Transverse colon (tissue), 4 donors: ENCODE measurements at regions not wholly inside any gene's neighbourhood (a gene's known extent, or its start where the extent isn't known, plus 50 kb on each side); places are given as distances from the start of the nearest gene placed in this dataset.

ENCODE experiments used
- DNase-seq: peaks from one replicate; pipeline ENCODE4 v3.0.0-alpha.2; 2019
- H3K27ac ChIP-seq, 4 donors: fragments of 200-600 bp; sonication (generic); 2 replicates each; pipeline ENCODE4 v1.5.1; 2016 to 2018; ENCODE audit warnings: inconsistent platforms in 4 of 4
- H3K27me3 ChIP-seq: fragments of 200-600 bp; sonication (generic); 2 replicates; pipeline ENCODE4 v1.5.1; 2017; ENCODE audit warnings: inconsistent platforms
- H3K36me3 ChIP-seq, 4 donors: fragments of 200-600 bp; sonication (generic); 2 replicates each; pipeline ENCODE4 v1.5.1; 2017 to 2019; ENCODE audit warnings: inconsistent platforms in 4 of 4
- H3K4me1 ChIP-seq, 4 donors: fragments of 200-600 bp; sonication (generic); 2 replicates each; pipeline ENCODE4 v1.5.1; 2017 to 2020; ENCODE audit warnings: inconsistent platforms in 4 of 4
- H3K4me3 ChIP-seq, 4 donors: fragments of 200-600 bp; sonication (generic); 1 replicate in 1 of 4; 2 replicates in 3 of 4; pipeline versions ENCODE4 v1.5.1 to v1.6.1; 2017 to 2019; ENCODE audit warnings: inconsistent platforms in 4 of 4
- H3K9me3 ChIP-seq, 2 donors: fragments of 200-600 bp; sonication (generic); 2 replicates each; pipeline ENCODE4 v1.5.1; 2017 to 2019; ENCODE audit warnings: inconsistent platforms in 2 of 2
- CTCF ChIP-seq, 5 experiments: fragments of 200-600 bp in 3 of 5; fragments of 450-650 bp in 2 of 5; sonication (generic) in 3 of 5; IDR thresholded peaks; 1 replicate in 2 of 5; 2 replicates in 3 of 5; pipeline ENCODE4 v1.5.1; 2016 to 2017; ENCODE audit warnings: antibody characterized with exemption in 5 of 5, inconsistent platforms in 3 of 5, mild to moderate bottlenecking in 2 of 5, moderate library complexity in 1 of 5
- EP300 ChIP-seq: sonication (generic); formaldehyde crosslinking; IDR thresholded peaks from one replicate; pipeline ENCODE4 v1.6.1; 2017; ENCODE audit warnings: antibody characterized with exemption, low read depth
- POLR2A ChIP-seq: fragments of 450-650 bp; IDR thresholded peaks from one replicate; pipeline ENCODE4 v1.6.1; 2016; ENCODE audit warnings: antibody characterized with exemption, mild to moderate bottlenecking, moderate library complexity
- POLR2AphosphoS5 ChIP-seq, 3 donors: sonication (generic); formaldehyde crosslinking; IDR thresholded peaks; one replicate each; pipeline ENCODE4 v1.6.1; 2016; ENCODE audit warnings: antibody characterized with exemption in 3 of 3
- WGBS, 2 donors: methylation state at CpG; one replicate each; pipeline ENCODE4 v1.1.5; 2018; ENCODE audit warnings: low coverage in 1 of 2; 5-methylcytosine and 5-hydroxymethylcytosine counted together
- in situ Hi-C, 4 donors: fragments of 200-750 bp; cut with MboI; loops; one replicate each; pipeline versions ENCODE4 v1.15.0 to v1.15.1; 2017; ENCODE audit warnings: low sequenced_read_pairs in 3 of 4, low pct_ligation_motif_present in 1 of 4, low pct_unique_long_range_greater_than_20kb in 1 of 4
- intact Hi-C: fragments of 100-400 bp; cut with DNase I; formaldehyde crosslinking; loops from one replicate; pipeline ENCODE4 v1.15.1; 2023; ENCODE audit warnings: low total_unique reads

GRCh38 chr9:30012622-30013021, 2371.8 kb upstream of the ACO1 start:
- Histone ChIP-seq H3K4me1 (no peaks in the 10 kb centered on the region), H3K4me3 (no peak overlapping the region), H3K9me3 (no peaks in the 10 kb centered on the region), H3K27ac (no peak overlapping the region), H3K27me3 (no peaks in the 10 kb centered on the region), H3K36me3 (no peaks in the 10 kb centered on the region)
- in situ Hi-C loops: no loop called here
- intact Hi-C loops: no loop called here
- no peak for DNase-seq
- TF ChIP-seq EP300 (no peak), POLR2AphosphoS5 (IDR thresholded peaks at IDR 0.05) (no peak), POLR2A (no peak), CTCF (IDR thresholded peaks at IDR 0.05) (no peak)

GRCh38 chr9:30015073-30015472, 2369.4 kb upstream of the ACO1 start:
- Histone ChIP-seq H3K9me3 (no peaks in the 10 kb centered on the region), H3K27me3 (no peaks in the 10 kb centered on the region), H3K4me3 (no peak overlapping the region), H3K27ac (no peak overlapping the region), H3K4me1 (no peaks in the 10 kb centered on the region), H3K36me3 (no peaks in the 10 kb centered on the region)
- intact Hi-C loops: no loop called here
- TF ChIP-seq POLR2A (no peak), CTCF (IDR thresholded peaks at IDR 0.05) (no peak), EP300 (no peak), POLR2AphosphoS5 (IDR thresholded peaks at IDR 0.05) (no peak)
- DNase-seq: no peak
- in situ Hi-C loops: no loop called here
- WGBS, 2 donors: 69 to 77% methylated on average over 4 of the region's 4 CpGs

- no peaks in the 10 kb centered on the region for H3K4me1 ChIP-seq
- no peak for DNase-seq
Observed at GRCh38 chr9:30020161-30020560, 2364.3 kb upstream of the ACO1 start.

GRCh38 chr9:30035761-30036160, 2348.7 kb upstream of the ACO1 start:
- H3K27me3 ChIP-seq: no peaks in the 10 kb centered on the region
- no peaks in the 10 kb centered on the region for H3K4me1 ChIP-seq
- WGBS, 2 donors: 56 to 68% methylated on average over 1 of the region's 1 CpG
- intact Hi-C loops: no loop called here
- in situ Hi-C loops: no loop called here
- H3K27ac ChIP-seq: no peak overlapping the region
- H3K4me3 ChIP-seq: no peak overlapping the region
- H3K36me3 ChIP-seq: no peaks in the 10 kb centered on the region
- TF ChIP-seq EP300: no peak
- TF ChIP-seq POLR2AphosphoS5 (IDR thresholded peaks at IDR 0.05): no peak
- TF ChIP-seq CTCF (IDR thresholded peaks at IDR 0.05): no peak
- DNase-seq: no peak
- H3K9me3 ChIP-seq: no peaks in the 10 kb centered on the region

More at GRCh38 chr9:30020161-30020560, 2364.3 kb upstream of the ACO1 start:
- Histone ChIP-seq H3K4me3 (no peak overlapping the region), H3K27me3 (no peaks in the 10 kb centered on the region), H3K9me3 (no peaks in the 10 kb centered on the region), H3K36me3 (no peaks in the 10 kb centered on the region), H3K27ac (no peak overlapping the region)
- 80 to 89% methylated on average over 2 of the region's 2 CpGs for WGBS, 2 donors
- in situ Hi-C loops (no loop called here), intact Hi-C loops (no loop called here)
- TF ChIP-seq POLR2A (no peak), POLR2AphosphoS5 (IDR thresholded peaks at IDR 0.05) (no peak), EP300 (no peak), CTCF (IDR thresholded peaks at IDR 0.05) (no peak)
